Activated naive CD8-positive, alpha-beta T cell treated with anti-CD3 and anti-CD28 coated beads, Interleukin-2, amount 10 ng/mL, durations not matched to agents 7 days and 5 days (primary cell): ENCODE measurements at regions not wholly inside any gene's neighbourhood (a gene's known extent, or its start where the extent isn't known, plus 50 kb on each side); places are given as distances from the start of the nearest gene placed in this dataset.
"Not testable (repeated sequence)": the region's sequence is repeated elsewhere in the genome, so short reads cannot be mapped to it uniquely, and the experiment has no call there.

Experiments used
- ATAC-seq: fragments of 150-1000 bp; cut with Tn5 transposase; one replicate; pipeline ENCODE4 v1.10.0; 2021; ENCODE audit warnings: low read depth, moderate library complexity
- POLR2A ChIA-PET: fragments of 350-600 bp; sonication (Branson Sonifier 250); formaldehyde crosslinking; loops from one replicate; lab custom pipeline; 2021; ENCODE audit warnings: antibody characterized with exemption; lab: Charles Lee
- DNase-seq: peaks from one replicate; pipeline ENCODE4 v3.0.0; 2021
- H3K27ac Mint-ChIP-seq: one replicate; pipeline ENCODE4 v1.8.0; 2022; ENCODE audit warnings: mild to moderate bottlenecking, mixed read lengths
- H3K27me3 Mint-ChIP-seq: one replicate; pipeline ENCODE4 v1.8.0; 2022; ENCODE audit warnings: mild to moderate bottlenecking, moderate library complexity, mixed read lengths
- H3K36me3 Mint-ChIP-seq: one replicate; pipeline ENCODE4 v1.8.0; 2021; ENCODE audit warnings: mild to moderate bottlenecking, mixed read lengths
- H3K4me1 Mint-ChIP-seq: one replicate; pipeline ENCODE4 v1.8.0; 2021; ENCODE audit warnings: mixed read lengths
- H3K4me3 Mint-ChIP-seq: one replicate; pipeline ENCODE4 v1.8.0; 2022; ENCODE audit warnings: mild to moderate bottlenecking, moderate library complexity, mixed read lengths
- H3K9me3 Mint-ChIP-seq: one replicate; pipeline ENCODE4 v1.8.0; 2021; ENCODE audit warnings: mixed read lengths

DNA sequence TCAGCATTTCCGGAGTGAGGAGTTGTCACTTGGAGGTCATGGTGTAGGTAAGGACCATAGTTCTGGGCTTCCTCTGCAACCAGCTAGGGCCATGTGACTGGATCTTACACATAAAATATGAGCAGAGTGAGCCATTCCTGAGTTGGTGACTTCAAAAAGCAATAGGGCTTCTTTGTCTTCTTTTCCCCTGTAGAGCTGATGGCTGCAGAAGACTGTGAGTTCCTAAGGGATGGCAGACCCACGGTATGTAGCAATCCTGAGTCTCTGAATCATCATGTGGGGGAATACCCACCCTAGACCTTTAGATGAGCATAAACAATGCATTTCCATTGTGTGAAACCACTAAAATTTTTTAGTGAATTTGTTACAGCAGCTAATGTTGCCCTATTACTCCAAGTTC is 151.1 kb upstream of the TBX3 start:
- Mint-ChIP-seq H3K27me3 (no peaks in the 10 kb centered on the region), H3K4me3 (no peak overlapping the region), H3K36me3 (no peaks in the 10 kb centered on the region)

DNA sequence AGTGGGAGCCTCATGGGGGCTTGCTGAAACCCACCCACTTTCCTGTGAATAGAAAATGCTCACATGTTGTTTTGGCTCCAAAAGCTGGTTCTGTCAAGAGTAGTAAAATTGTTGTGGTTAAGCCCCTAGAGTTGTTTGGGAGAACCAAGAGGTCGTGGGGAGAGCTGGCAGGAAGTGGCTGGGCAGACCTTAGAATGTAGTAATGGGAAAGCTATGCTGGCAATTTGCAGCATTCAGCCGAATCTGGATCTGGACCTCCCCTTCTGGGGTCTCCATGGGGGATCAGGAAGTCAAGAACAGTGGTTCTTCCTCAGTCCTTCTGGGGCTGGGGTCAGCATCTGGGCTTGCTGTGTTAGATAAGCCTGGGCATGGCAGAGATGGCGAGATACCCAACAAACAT is 150.6 kb upstream of the TBX3 start:
- ATAC-seq = no peak
- no peak overlapping the region for H3K4me3 Mint-ChIP-seq
- no peak for DNase-seq
- no peaks in the 10 kb centered on the region for H3K9me3 Mint-ChIP-seq
- H3K4me1 Mint-ChIP-seq = no peaks in the 10 kb centered on the region
- POLR2A ChIA-PET = no interaction called here
- H3K36me3 Mint-ChIP-seq = no peaks in the 10 kb centered on the region
- no peaks in the 10 kb centered on the region for H3K27me3 Mint-ChIP-seq
- no peak overlapping the region for H3K27ac Mint-ChIP-seq

More for the DNA sequence above, 151.1 kb upstream of the TBX3 start:
- POLR2A ChIA-PET = no interaction called here
- Mint-ChIP-seq H3K4me1 (no peaks in the 10 kb centered on the region), H3K9me3 (no peaks in the 10 kb centered on the region), H3K27ac (no peak overlapping the region)
- ATAC-seq (no peak), DNase-seq (no peak)

GRCh38 chr12:114829833-114830232 is 145.9 kb upstream of the TBX3 start:
- H3K4me3 Mint-ChIP-seq = no peak overlapping the region
- peaks cover 2% of the 10 kb centered on the region for H3K9me3 Mint-ChIP-seq
- ATAC-seq = no peak
- DNase-seq = no peak
- no peaks in the 10 kb centered on the region for H3K4me1 Mint-ChIP-seq
- H3K27me3 Mint-ChIP-seq = no peaks in the 10 kb centered on the region
- POLR2A ChIA-PET = no interaction called here
- H3K36me3 Mint-ChIP-seq = no peaks in the 10 kb centered on the region
- H3K27ac Mint-ChIP-seq = no peak overlapping the region

DNA sequence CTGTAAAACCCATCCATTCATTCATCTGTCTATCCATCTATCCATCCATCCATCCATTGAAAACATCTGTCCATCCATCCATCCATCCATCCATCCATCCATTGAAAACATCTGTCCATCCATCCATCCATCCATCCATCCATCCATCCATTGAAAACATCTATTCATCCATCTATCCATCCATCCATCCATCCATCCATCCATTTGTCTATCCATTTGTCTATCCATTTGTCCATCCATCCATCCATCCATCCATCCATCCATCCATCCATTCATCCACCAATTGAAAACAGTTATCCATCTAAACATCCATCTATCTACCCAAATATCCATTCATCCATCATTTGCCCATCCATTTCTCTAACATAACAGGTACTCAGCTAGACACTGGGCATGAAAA is 145.3 kb upstream of the TBX3 start:
- POLR2A ChIA-PET, H3K36me3 Mint-ChIP-seq: not testable (repeated sequence)

GRCh38 chr12:114827461-114827860 is 143.5 kb upstream of the TBX3 start:
- no peaks in the 10 kb centered on the region for H3K4me1 Mint-ChIP-seq
- H3K27ac Mint-ChIP-seq = no peak overlapping the region
- no peaks in the 10 kb centered on the region for H3K36me3 Mint-ChIP-seq
- no peak for DNase-seq
- ATAC-seq = no peak
- H3K27me3 Mint-ChIP-seq = no peaks in the 10 kb centered on the region
- POLR2A ChIA-PET = no interaction called here
- H3K9me3 Mint-ChIP-seq = peaks cover 2% of the 10 kb centered on the region
- H3K4me3 Mint-ChIP-seq = no peak overlapping the region

More for the DNA sequence above, 145.3 kb upstream of the TBX3 start:
- DNase-seq, H3K4me1 Mint-ChIP-seq, ATAC-seq, H3K9me3 Mint-ChIP-seq, H3K27ac Mint-ChIP-seq, H3K27me3 Mint-ChIP-seq, H3K4me3 Mint-ChIP-seq: not testable (repeated sequence)

- DNase-seq (no peak), ATAC-seq (no peak)
- H3K36me3 Mint-ChIP-seq = no peaks in the 10 kb centered on the region
- H3K4me3 Mint-ChIP-seq = no peak overlapping the region
- no peak overlapping the region for H3K27ac Mint-ChIP-seq
- H3K9me3 Mint-ChIP-seq = peaks cover 2% of the 10 kb centered on the region
- no peaks in the 10 kb centered on the region for H3K27me3 Mint-ChIP-seq
- POLR2A ChIA-PET = no interaction called here
- no peaks in the 10 kb centered on the region for H3K4me1 Mint-ChIP-seq
Observed at GRCh38 chr12:114826244-114826643, 142.3 kb upstream of the TBX3 start.

DNA sequence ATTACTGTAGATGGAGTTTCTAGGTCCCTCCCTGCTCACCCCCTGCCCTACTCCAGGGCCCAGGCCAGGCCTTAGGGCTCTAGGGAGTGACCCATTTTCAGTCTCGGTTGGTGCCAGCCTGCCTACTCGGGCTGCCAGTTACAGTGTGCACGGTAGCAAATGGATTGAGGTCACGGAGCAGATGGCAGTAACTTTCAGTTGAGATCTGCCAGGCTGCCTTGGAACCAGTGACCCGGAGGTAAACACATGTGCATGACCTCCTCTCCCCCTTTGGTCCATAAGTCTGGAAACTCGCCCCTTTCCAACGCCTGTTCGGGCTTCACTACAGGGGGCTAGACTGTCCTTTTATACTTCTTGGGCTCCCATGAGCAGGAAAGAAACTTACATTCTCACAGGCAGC is 139.7 kb upstream of the TBX3 start:
- no peak for DNase-seq
- H3K36me3 Mint-ChIP-seq = no peaks in the 10 kb centered on the region
- no peaks in the 10 kb centered on the region for H3K4me1 Mint-ChIP-seq
- ATAC-seq = no peak
- no peak overlapping the region for H3K4me3 Mint-ChIP-seq
- no peaks in the 10 kb centered on the region for H3K27me3 Mint-ChIP-seq
- peaks cover 2% of the 10 kb centered on the region for H3K9me3 Mint-ChIP-seq
- POLR2A ChIA-PET = no interaction called here
- H3K27ac Mint-ChIP-seq = no peak overlapping the region

GRCh38 chr12:114821570-114821969 is 137.6 kb upstream of the TBX3 start:
- no peaks in the 10 kb centered on the region for H3K36me3 Mint-ChIP-seq
- H3K27ac Mint-ChIP-seq = no peak overlapping the region
- no peaks in the 10 kb centered on the region for H3K9me3 Mint-ChIP-seq
- POLR2A ChIA-PET = no interaction called here
- H3K4me3 Mint-ChIP-seq = no peak overlapping the region
- no peaks in the 10 kb centered on the region for H3K27me3 Mint-ChIP-seq
- ATAC-seq (no peak), DNase-seq (no peak)
- no peaks in the 10 kb centered on the region for H3K4me1 Mint-ChIP-seq

- POLR2A ChIA-PET = no interaction called here
- H3K9me3 Mint-ChIP-seq = no peaks in the 10 kb centered on the region
- no peak overlapping the region for H3K4me3 Mint-ChIP-seq
- no peak for ATAC-seq
- H3K36me3 Mint-ChIP-seq = no peaks in the 10 kb centered on the region
- H3K27me3 Mint-ChIP-seq = no peaks in the 10 kb centered on the region
- no peak for DNase-seq
- no peak overlapping the region for H3K27ac Mint-ChIP-seq
- H3K4me1 Mint-ChIP-seq = no peaks in the 10 kb centered on the region
Observed at GRCh38 chr12:114820796-114821195, 136.8 kb upstream of the TBX3 start.

GRCh38 chr12:114817571-114818425 is 133.8 kb upstream of the TBX3 start:
- H3K27ac Mint-ChIP-seq = no peak overlapping the region
- no peak overlapping the region for H3K4me3 Mint-ChIP-seq
- POLR2A ChIA-PET = no interaction called here
- peaks cover 5% of the 10 kb centered on the region for H3K27me3 Mint-ChIP-seq
- H3K4me1 Mint-ChIP-seq = no peaks in the 10 kb centered on the region
- ATAC-seq (no peak), DNase-seq (no peak)
- H3K36me3 Mint-ChIP-seq = no peaks in the 10 kb centered on the region
- H3K9me3 Mint-ChIP-seq = no peaks in the 10 kb centered on the region

DNA sequence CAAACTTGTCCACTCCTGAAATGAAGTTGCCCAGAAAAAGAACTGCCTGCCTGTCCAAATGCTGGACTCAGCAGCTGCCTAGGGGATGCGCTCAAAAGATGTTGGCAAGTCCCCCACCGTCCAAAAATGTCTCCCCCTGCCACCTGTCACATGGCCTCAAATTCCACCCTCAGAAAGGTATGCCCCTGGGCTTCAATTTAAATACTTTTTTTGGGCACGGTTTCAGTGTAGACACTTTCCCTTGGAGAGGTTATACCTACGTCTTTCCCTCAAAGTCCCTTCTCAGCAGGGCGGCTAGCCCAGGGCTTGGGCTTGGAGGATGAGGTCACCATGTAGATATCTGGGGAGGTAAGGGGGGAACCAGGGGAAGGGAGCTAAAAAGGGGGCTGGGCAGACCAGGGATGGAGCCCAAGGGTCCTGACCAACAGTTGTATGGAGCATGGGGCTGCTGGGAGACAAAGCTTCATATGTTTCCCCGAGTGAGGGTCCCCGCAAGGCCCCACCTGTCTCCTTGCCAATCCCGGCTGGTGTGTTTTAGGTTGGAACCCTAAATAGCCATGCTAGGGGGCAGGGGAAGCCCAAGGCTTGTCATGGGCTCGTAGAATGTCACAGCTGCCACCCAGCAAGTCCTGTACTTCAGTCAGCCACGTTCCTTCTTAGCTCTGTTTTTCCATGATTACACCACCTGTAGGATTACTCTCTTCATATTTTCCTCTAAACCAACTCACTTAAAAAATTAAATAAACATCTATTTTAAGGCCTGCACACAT is 131.2 kb upstream of the TBX3 start:
- H3K4me3 Mint-ChIP-seq = no peak overlapping the region
- ATAC-seq (no peak), DNase-seq (no peak)
- no peaks in the 10 kb centered on the region for H3K9me3 Mint-ChIP-seq
- POLR2A ChIA-PET = no interaction called here
- no peak overlapping the region for H3K27ac Mint-ChIP-seq
- no peaks in the 10 kb centered on the region for H3K4me1 Mint-ChIP-seq
- H3K27me3 Mint-ChIP-seq = peaks cover 8% of the 10 kb centered on the region
- no peaks in the 10 kb centered on the region for H3K36me3 Mint-ChIP-seq

DNA sequence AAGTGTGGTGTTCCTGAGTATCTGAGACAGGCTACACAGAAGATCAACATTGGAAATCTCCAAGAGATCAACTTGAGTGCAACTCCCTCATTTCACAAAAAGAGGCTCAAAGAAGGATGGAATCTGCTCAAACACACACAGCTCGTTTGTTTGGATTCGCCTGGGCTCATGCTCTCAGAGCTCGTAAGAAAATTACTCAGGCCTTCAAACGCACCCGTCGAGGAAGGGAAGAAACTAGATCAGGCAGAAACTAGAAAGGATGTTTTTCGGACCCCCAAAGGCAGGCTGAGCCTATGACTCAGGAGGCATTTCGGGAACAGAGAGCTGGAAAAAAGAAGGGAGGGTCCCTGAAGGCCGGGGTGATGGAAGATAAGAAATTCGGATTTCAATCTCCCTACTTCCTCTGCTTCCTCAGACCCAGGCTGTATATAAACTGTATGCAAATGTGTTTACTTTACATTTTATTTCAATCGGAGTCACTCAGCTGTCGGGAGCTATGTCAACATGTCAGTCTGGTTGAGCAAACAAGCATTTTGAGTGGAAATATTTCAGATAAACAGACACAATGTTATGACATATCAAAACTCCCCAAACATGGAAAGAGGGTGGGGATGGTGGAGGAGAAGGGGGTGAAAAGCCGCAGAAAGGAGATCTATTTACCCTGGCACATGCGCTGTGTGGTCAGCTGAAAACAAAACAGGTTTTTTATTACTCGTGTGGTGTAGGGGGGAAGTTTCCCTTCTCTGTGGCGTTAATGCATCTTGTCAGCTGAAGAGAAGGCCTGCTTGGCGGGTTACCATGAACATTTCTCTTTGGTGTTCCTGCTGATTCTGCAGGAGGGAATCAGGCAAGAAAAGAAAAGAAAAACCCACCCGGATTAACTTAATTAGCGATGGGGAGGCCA is 129.1 kb upstream of the TBX3 start:
- POLR2A ChIA-PET = no interaction called here
- no peak for ATAC-seq

DNA sequence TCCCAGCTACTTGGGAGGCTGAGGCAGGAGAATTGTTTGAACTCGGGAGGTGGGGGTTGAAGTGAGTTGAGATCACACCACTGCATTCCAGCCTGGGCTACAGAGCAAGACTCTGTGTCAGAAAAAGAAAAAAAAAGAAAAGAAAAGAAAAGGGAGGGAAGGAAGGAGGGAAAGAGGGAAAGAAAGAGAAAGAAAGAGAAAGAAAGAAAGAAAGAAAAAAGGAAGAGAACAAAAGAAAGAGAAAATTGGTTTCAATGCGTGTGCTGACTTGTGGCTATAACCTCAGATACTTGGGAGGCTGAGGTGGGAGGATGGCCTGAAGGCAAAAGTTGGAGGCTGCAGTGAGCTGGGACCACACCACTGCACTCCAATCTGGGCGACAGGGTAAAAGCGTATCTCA is 128.4 kb upstream of the TBX3 start:
- no peaks in the 10 kb centered on the region for H3K36me3 Mint-ChIP-seq
- POLR2A ChIA-PET = no interaction called here
- DNase-seq (no peak), ATAC-seq (no peak)
- H3K27me3 Mint-ChIP-seq = peaks cover 8% of the 10 kb centered on the region
- no peak overlapping the region for H3K4me3 Mint-ChIP-seq
- peaks cover 2% of the 10 kb centered on the region for H3K9me3 Mint-ChIP-seq
- no peak overlapping the region for H3K27ac Mint-ChIP-seq
- H3K4me1 Mint-ChIP-seq = no peaks in the 10 kb centered on the region

More for the DNA sequence above, 129.1 kb upstream of the TBX3 start:
- DNase-seq = no peak
- H3K4me3 Mint-ChIP-seq = no peak overlapping the region
- H3K36me3 Mint-ChIP-seq = no peaks in the 10 kb centered on the region
- peaks cover 8% of the 10 kb centered on the region for H3K27me3 Mint-ChIP-seq
- no peaks in the 10 kb centered on the region for H3K4me1 Mint-ChIP-seq
- peaks cover 2% of the 10 kb centered on the region for H3K9me3 Mint-ChIP-seq
- H3K27ac Mint-ChIP-seq = no peak overlapping the region
